Naive B cell (primary cell): ENCODE measurements at regions not wholly inside any gene's neighbourhood (a gene's known extent, or its start where the extent isn't known, plus 50 kb on each side); places are given as distances from the start of the nearest gene placed in this dataset.
A peak's percentile ranks its signal among the peaks of the same experiment; 100 is the strongest.
"Not testable (repeated sequence)": the region's sequence is repeated elsewhere in the genome, so short reads cannot be mapped to it uniquely, and the experiment has no call there.

Experiments
- ATAC-seq, 2 donors: fragments of 150-1000 bp; cut with Tn5 transposase; 2 replicates each; pipeline ENCODE4 v1.10.0; 2021; ENCODE audit warnings: low read depth in 2 of 2, mild to moderate bottlenecking in 2 of 2, moderate library complexity in 2 of 2
- DNase-seq: peaks from one replicate; pipeline ENCODE4 v3.0.0; 2022
- H3K27ac Mint-ChIP-seq, 6 donors: one replicate each; pipeline ENCODE4 v1.8.0; 2020 to 2022; ENCODE audit warnings: mild to moderate bottlenecking in 6 of 6, mixed read lengths in 6 of 6, moderate library complexity in 5 of 6, inconsistent platforms in 2 of 6
- H3K27me3 Mint-ChIP-seq, 3 donors: one replicate each; pipeline ENCODE4 v1.8.0; 2021 to 2022; ENCODE audit warnings: mixed read lengths in 3 of 3, mild to moderate bottlenecking in 1 of 3
- H3K36me3 Mint-ChIP-seq, 2 donors: one replicate each; pipeline ENCODE4 v1.8.0; 2020 to 2022; ENCODE audit warnings: mixed read lengths in 2 of 2, inconsistent platforms in 1 of 2, mild to moderate bottlenecking in 1 of 2
- H3K4me1 Mint-ChIP-seq, 3 donors: one replicate each; pipeline ENCODE4 v1.8.0; 2020 to 2022; ENCODE audit warnings: mixed read lengths in 3 of 3, inconsistent platforms in 1 of 3, mild to moderate bottlenecking in 1 of 3, moderate library complexity in 1 of 3
- H3K4me3 Mint-ChIP-seq, 8 donors: one replicate each; pipeline ENCODE4 v1.8.0; 2020 to 2022; ENCODE audit warnings: mild to moderate bottlenecking in 8 of 8, mixed read lengths in 8 of 8, moderate library complexity in 8 of 8, inconsistent platforms in 2 of 8
- H3K9me3 Mint-ChIP-seq, 7 donors: one replicate each; pipeline ENCODE4 v1.8.0; 2020 to 2022; ENCODE audit warnings: mixed read lengths in 7 of 7, mild to moderate bottlenecking in 5 of 7, inconsistent platforms in 2 of 7, moderate library complexity in 1 of 7

DNA sequence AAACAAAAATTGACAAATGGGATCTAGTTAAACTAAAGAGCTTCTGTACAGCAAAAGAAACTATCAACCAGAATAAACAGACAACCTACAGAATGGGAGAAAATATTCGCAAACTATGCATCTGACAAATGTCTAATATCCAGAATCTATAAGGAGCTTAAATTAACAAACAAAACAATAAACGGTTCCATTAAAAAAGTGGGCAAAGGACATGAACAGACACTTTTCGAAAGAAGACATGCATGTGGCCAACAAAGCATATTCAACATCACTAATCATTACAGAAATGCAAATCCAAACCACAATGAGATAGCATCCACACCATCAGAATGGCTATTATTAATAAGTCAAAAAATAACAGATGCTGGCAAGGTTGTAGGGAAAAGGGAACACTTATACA is 50.5 kb upstream of the MED13L start:
- not testable (repeated sequence) for H3K4me3 Mint-ChIP-seq, H3K36me3 Mint-ChIP-seq, ATAC-seq, H3K27ac Mint-ChIP-seq, H3K27me3 Mint-ChIP-seq, H3K9me3 Mint-ChIP-seq, DNase-seq
- H3K4me1 Mint-ChIP-seq: peaks cover 21 to 34% (median 22%) of the 10 kb centered on the region in 3 donors

DNA sequence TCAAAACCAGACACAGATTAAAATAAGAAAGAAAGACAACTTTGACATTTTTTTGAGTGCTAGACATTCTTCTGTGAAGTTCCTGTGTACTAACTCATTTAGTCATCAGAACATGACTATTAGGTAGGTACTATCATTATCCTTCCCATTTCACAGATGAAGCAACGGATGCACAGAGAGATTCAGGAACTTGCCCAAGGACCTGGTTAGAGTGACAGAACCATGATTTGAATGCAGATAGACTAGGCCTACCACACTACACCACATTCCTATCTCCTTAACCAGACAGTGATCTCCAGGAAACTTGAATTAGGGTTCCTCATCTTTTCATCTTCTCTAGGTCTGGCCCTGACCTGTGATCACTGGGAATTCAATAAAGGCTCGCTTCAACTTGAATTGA is 54.4 kb upstream of the MED13L start:
- no peak for ATAC-seq
- H3K27me3 Mint-ChIP-seq: no peaks in the 10 kb centered on the region
- H3K27ac Mint-ChIP-seq: peak overlapping the region in 3 of 6 donors; percentile 36 to 62 (median 39)

DNA sequence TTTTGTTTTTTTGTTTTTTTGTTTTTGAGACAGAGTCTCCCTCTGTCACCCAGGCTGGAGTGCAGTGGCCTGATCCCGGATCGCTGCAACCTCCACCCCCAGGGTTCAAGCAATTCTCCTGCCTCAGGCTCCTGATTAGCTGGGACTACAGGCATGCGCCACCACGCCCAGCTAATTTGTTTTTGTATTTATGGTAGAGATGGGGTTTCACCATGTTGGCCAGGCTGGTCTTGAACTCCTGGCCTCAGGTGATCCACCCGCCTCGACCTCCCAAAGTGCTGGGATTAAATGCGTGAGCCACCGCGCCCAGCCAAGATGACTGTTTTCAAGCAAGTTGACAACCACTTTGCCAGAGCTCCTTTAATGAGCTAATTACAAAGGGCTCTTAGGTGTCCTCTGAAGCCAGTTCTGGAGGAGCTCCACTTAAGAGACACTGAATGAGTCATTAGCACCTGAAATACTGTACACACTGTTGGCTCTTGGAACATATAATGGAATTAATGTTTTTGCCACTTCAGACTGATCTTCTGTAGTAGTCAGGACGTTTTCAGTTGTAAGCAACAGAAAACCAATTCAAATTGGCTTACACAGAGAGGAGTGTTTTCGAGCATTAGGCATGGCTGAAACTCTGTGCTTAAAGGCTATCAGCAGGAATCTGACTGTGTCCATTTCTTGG is 55.4 kb upstream of the MED13L start:
- Mint-ChIP-seq H3K4me1 (peaks cover 24 to 45% (median 39%) of the 10 kb centered on the region in 3 donors), H3K36me3 (no peaks in the 10 kb centered on the region), H3K27ac (peak overlapping the region in 3 of 6 donors; percentile 59 to 83 (median 60)), H3K27me3 (no peaks in the 10 kb centered on the region), H3K4me3 (peak overlapping the region in 2 of 8 donors; percentile 29 to 54), H3K9me3 (peaks cover 0 to 3% (median 0%) of the 10 kb centered on the region in 7 donors)
- ATAC-seq: no peak
- no peak for DNase-seq

More for the DNA sequence above, 54.4 kb upstream of the MED13L start:
- no peak for DNase-seq
- Mint-ChIP-seq H3K36me3 (no peaks in the 10 kb centered on the region), H3K4me1 (peaks cover 20 to 35% (median 30%) of the 10 kb centered on the region in 3 donors), H3K9me3 (peaks cover 0 to 5% (median 0%) of the 10 kb centered on the region in 7 donors), H3K4me3 (no peak overlapping the region)

DNA sequence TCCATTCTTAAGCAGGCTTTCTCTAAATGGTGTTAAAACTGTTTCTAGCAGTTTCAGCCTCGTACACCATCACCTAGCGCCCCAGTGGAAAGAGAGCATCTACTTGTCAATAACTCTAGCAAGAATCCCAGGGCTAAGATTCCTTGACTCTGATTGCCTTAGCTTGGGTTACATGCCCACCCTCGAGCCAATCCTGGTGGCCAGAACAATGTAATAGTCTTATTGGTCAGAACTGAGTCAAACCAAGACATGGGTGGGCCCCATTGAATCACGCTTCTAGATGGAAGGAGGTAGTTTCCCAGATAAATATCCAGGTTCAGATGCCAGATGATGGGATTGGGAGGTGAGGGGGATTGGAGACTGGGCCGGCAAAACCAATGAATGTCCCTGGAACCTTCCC is 55.9 kb upstream of the MED13L start:
- no peak for DNase-seq
- H3K4me3 Mint-ChIP-seq: peak overlapping the region in 5 of 8 donors; percentile 22 to 78 (median 42)

DNA sequence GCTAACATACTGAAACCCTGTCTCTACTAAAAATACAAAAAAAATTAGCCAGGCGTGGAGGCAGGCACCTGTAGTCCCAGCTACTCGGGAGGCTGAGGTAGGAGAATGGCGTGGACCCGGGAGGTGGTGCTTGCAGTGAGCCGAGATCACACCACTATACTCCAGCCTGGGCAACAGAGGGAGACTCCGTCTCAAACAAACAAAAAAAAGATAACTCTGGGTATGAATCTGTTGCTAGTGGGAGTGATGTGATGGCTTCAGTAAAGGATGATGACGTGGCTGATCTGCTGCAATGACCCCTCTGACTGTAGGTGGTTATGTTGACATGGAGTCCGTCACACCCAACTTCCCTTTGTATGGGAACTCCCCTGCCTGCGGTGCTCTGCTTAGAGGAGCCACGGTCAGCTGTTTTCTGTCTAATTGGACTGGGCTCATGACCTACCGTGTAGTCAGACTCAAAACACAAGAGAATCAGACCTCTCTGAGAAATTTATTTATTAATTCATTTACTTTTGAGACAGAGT is 59.1 kb upstream of the MED13L start:
- Mint-ChIP-seq H3K9me3 (peaks cover 0 to 3% (median 0%) of the 10 kb centered on the region in 7 donors), H3K27ac (peak overlapping the region; percentile 99 to 100 (median 100)), H3K4me1 (peaks cover 46 to 80% (median 71%) of the 10 kb centered on the region in 3 donors), H3K36me3 (no peaks in the 10 kb centered on the region), H3K4me3 (peak overlapping the region; percentile 10 to 91 (median 71)), H3K27me3 (no peaks in the 10 kb centered on the region)
- peak; percentile 87 for DNase-seq
- ATAC-seq: peak; percentile 89

More for the DNA sequence above, 55.9 kb upstream of the MED13L start:
- Mint-ChIP-seq H3K9me3 (peaks cover 0 to 3% (median 0%) of the 10 kb centered on the region in 7 donors), H3K27me3 (no peaks in the 10 kb centered on the region), H3K36me3 (no peaks in the 10 kb centered on the region), H3K27ac (peak overlapping the region in 5 of 6 donors; percentile 26 to 83 (median 60)), H3K4me1 (peaks cover 28 to 51% (median 44%) of the 10 kb centered on the region in 3 donors)
- no peak for ATAC-seq

DNA sequence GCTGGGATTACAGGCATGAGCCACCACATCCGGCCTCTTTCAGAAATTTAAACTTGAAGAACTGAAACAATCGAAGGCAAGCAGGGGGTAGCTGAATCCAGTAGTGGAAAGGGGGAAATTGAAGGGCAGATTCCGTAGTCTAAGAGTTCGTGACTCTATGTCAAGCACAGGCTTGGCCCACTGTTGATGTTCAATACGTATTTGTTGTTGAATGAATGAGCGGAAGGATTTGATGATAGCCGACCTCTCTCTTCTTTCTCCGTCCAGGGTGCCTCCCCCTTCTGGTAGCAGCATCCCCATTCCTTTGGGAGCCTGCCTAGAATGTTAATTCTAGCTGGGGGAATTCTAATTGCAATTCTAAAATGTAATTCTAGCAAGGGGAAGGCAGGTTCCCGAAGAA is 59.8 kb upstream of the MED13L start:
- H3K27me3 Mint-ChIP-seq: no peaks in the 10 kb centered on the region
- H3K9me3 Mint-ChIP-seq: peaks cover 0 to 3% (median 0%) of the 10 kb centered on the region in 7 donors
- H3K4me3 Mint-ChIP-seq: peak overlapping the region in 7 of 8 donors; percentile 10 to 91 (median 71)
- peaks cover 46 to 80% (median 71%) of the 10 kb centered on the region in 3 donors for H3K4me1 Mint-ChIP-seq
- H3K27ac Mint-ChIP-seq: peak overlapping the region; percentile 99 to 100 (median 100)
- DNase-seq (no peak), ATAC-seq (no peak)
- no peaks in the 10 kb centered on the region for H3K36me3 Mint-ChIP-seq

DNA sequence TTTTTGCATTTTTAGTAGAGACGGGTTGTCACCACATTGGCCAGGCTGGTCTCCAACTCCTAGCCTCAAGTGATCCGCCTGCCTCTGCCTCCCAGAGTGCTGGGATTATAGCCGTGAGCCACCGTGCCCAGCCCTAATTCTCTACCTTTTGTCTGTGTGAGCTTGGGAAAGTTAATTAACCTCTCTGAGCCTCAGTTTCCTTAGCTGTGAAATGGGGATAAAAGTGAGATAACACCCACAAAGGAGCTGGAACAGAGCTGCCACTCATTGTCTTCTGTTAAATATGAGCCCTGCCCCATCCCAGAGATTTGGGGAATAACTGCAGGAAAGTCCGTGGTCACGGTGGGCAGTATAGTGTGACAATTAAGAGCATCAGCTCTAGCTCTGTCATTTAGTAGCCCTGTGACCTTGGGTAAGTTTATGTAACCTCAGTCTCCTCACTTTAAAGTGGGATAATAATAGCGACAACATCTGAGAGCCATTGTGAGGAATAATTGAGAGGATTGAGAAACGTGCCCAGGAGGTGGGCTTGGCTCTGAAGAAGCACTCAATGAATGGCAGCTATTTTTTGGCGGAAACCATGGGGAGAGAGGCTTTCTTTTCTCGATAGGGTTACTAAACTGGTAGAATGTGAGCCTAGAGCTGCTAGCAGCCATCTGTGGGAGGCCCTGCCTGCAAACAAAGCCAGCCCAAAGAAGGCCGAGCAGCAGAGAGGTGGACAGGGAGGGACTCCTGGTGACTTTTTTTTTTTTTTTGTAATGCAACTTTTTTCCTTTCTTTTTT is 60.8 kb upstream of the MED13L start:
- Mint-ChIP-seq H3K4me3 (peak overlapping the region in 6 of 8 donors; percentile 21 to 61 (median 45)), H3K9me3 (peaks cover 0 to 9% (median 0%) of the 10 kb centered on the region in 7 donors), H3K4me1 (peaks cover 46 to 78% (median 69%) of the 10 kb centered on the region in 3 donors), H3K36me3 (no peaks in the 10 kb centered on the region), H3K27me3 (no peaks in the 10 kb centered on the region), H3K27ac (peak overlapping the region; percentile 93 to 100 (median 100))
- ATAC-seq: no peak
- no peak for DNase-seq

DNA sequence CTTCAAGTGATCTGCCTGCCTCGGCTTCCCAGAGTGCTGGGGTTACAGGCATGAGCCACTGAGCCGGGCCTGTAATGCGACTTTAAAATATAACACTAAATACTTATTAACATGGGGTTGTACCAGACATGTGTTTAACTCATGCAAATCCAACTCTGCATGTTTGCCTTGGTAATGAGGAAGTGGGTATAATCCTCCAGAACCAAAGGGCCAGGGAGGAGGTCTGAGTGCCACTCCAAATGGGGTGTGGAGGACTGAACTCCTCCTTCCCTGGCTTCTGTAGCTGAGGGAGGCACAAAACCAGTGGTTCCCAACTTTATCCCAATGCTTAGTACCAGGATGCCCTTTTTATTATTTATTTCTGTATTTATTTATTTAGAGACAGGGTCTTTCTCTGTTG is 61.6 kb upstream of the MED13L start:
- ATAC-seq (peak; percentile 24 to 35), DNase-seq (peak; percentile 51)
- Mint-ChIP-seq H3K9me3 (peaks cover 0 to 10% (median 0%) of the 10 kb centered on the region in 7 donors), H3K36me3 (no peaks in the 10 kb centered on the region), H3K4me1 (peaks cover 46 to 71% (median 61%) of the 10 kb centered on the region in 3 donors), H3K27ac (peak overlapping the region; percentile 82 to 100 (median 96)), H3K27me3 (no peaks in the 10 kb centered on the region), H3K4me3 (peak overlapping the region in 5 of 8 donors; percentile 25 to 56 (median 34))

DNA sequence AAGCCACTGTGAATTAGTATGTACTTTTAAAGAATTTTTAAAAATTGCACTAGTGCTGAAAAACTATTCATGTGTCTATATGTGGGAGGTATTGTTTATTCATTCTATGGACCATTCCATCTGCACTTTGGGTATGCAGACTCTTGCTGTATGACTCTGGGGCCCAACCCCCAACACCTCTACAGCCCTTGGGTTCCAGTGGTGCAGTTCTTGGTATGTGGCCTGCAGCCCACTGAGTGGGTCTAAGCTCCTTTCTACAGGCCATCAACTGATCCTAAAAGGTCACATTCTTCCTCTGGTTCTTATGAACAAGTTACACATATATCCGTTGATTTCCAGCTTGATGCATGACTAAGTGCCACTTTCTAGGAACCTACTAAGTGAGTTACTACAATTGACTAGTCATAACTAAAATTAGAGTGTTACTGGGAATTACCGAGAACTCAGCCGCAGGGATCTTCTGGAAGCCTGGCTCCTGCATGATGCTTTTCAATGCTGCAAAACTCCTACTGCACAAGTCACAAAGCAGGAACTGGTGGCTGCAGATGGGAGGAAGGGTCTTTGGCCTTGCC is 62.4 kb upstream of the MED13L start:
- no peak for ATAC-seq
- peak overlapping the region in 5 of 6 donors; percentile 61 to 100 (median 88) for H3K27ac Mint-ChIP-seq
- peaks cover 0 to 7% of the 10 kb centered on the region in 2 donors for H3K36me3 Mint-ChIP-seq
- peaks cover 47 to 64% (median 54%) of the 10 kb centered on the region in 3 donors for H3K4me1 Mint-ChIP-seq
- peak overlapping the region in 2 of 8 donors; percentile 44 to 61 for H3K4me3 Mint-ChIP-seq
- peaks cover 0 to 10% (median 0%) of the 10 kb centered on the region in 7 donors for H3K9me3 Mint-ChIP-seq
- no peaks in the 10 kb centered on the region for H3K27me3 Mint-ChIP-seq
- DNase-seq: no peak

DNA sequence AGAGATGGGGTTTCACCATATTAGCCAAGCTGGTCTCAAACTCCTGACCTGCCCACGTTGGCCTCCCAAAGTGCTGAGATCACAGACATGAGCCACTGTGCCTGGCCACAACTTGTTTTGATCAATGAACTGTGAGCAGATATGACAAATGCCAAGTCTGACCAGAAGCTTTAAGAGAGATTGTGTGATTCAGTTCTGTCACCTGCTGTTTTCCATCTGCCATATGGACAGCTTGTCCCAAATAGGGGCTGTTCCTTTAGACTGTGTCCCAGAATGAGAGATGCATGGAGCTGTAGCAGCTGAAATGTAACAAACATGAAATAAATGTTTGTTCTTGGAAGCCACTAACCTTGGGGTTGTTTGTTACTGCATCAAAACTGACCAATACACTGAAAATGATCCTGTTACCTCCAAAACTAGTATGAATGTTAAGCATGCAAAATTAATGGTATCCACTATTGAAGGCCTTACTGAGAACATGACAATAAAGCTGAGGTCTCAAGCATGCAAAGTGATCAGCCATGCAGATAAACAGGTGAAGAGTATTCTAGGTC is 65.9 kb upstream of the MED13L start:
- Mint-ChIP-seq H3K9me3 (peaks cover 0 to 10% (median 0%) of the 10 kb centered on the region in 7 donors), H3K36me3 (peaks cover 0 to 7% of the 10 kb centered on the region in 2 donors), H3K4me1 (peaks cover 26 to 34% (median 28%) of the 10 kb centered on the region in 3 donors), H3K4me3 (no peak overlapping the region), H3K27me3 (peaks cover 0 to 3% (median 0%) of the 10 kb centered on the region in 3 donors), H3K27ac (peak overlapping the region in 1 of 6 donors; percentile 33)
- ATAC-seq: no peak
- no peak for DNase-seq

DNA sequence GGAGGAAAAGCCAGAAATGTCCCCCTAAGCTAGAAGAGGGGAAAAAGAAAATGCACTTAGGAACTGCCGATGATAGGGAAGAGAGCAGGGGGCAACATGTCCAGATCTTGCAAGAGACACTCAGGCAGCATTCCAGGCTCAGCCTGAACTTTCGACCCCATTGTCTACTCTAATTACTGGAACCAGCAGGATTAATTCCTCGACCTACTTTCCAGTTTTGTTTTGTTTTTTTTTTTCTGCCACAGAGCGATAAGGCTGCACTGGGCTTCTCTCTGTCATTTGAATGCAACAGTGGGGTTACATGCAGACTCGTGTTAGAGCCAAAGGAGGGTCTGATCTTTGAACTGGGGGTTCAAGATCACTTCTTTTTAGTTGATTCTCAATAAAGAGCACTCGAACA is 68.7 kb upstream of the MED13L start:
- no peak for DNase-seq
- H3K27me3 Mint-ChIP-seq: peaks cover 0 to 3% (median 0%) of the 10 kb centered on the region in 3 donors
- no peak overlapping the region for H3K4me3 Mint-ChIP-seq
- H3K36me3 Mint-ChIP-seq: peaks cover 0 to 7% of the 10 kb centered on the region in 2 donors
- peak overlapping the region in 2 of 6 donors; percentile 26 to 58 for H3K27ac Mint-ChIP-seq
- H3K4me1 Mint-ChIP-seq: peaks cover under 1 to 15% (median 15%) of the 10 kb centered on the region in 3 donors
- ATAC-seq: no peak
- H3K9me3 Mint-ChIP-seq: peaks cover 0 to 10% (median 0%) of the 10 kb centered on the region in 7 donors

DNA sequence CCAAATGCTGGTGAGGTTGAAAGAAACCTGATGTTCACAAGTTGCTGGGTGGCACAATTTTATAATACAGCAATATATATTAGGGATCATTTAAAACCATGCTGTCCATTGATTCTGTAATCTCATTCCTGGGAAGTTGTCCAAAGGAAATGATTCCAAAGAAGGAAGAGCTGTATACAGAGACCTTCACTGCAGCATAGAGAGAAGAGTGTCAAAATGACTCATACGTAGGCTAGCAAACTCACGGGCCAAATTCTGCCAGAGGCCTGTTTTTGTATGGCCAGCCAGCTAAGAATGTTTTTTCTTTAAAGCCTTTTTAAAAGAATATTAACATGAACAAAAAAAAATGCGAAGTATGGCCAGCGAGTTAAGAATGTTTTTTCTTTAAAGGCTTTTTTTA is 69.2 kb upstream of the MED13L start:
- Mint-ChIP-seq H3K4me1 (peaks cover 0 to 15% (median 14%) of the 10 kb centered on the region in 3 donors), H3K9me3 (peaks cover 0 to 10% (median 0%) of the 10 kb centered on the region in 7 donors), H3K27me3 (peaks cover 0 to 3% (median 0%) of the 10 kb centered on the region in 3 donors), H3K27ac (no peak overlapping the region), H3K4me3 (no peak overlapping the region), H3K36me3 (peaks cover 0 to 7% of the 10 kb centered on the region in 2 donors)
- no peak for DNase-seq
- no peak for ATAC-seq
